GM23338 (cell line): ENCODE measurements at regions not wholly inside any gene's neighbourhood (a gene's known extent, or its start where the extent isn't known, plus 50 kb on each side); places are given as distances from the start of the nearest gene placed in this dataset.

Source experiments
- EZH2 ChIP-seq: fragments of 200-600 bp; sonication (generic); IDR thresholded peaks from one replicate; pipeline ENCODE4 v1.8.0; 2017; ENCODE audit warnings: antibody characterized with exemption, mild to moderate bottlenecking, low read depth; ENCODE audit not compliant: unreplicated experiment
- EZH2phosphoT487 ChIP-seq: fragments of 200-600 bp; sonication (generic); IDR thresholded peaks from one replicate; pipeline ENCODE4 v1.8.1; 2018; ENCODE audit warnings: antibody characterized with exemption; ENCODE audit not compliant: unreplicated experiment
- NANOG ChIP-seq: IDR thresholded peaks from 2 replicates; pipeline ENCODE4 v1.6.1; 2016; ENCODE audit warnings: antibody characterized with exemption, borderline replicate concordance
- TF ChIP-seq, protein P1 (sequence below), 2 experiments: fragments of 200-600 bp in 1 of 2; sonication (generic) in 1 of 2; conservative IDR thresholded peaks; 2 replicates each; pipeline versions ENCODE4 v1.5.1 to v1.6.1; 2016 to 2017; ENCODE audit warnings: antibody characterized with exemption in 2 of 2, low read depth in 2 of 2, mild to moderate bottlenecking in 2 of 2, moderate library complexity in 1 of 2

DNA sequence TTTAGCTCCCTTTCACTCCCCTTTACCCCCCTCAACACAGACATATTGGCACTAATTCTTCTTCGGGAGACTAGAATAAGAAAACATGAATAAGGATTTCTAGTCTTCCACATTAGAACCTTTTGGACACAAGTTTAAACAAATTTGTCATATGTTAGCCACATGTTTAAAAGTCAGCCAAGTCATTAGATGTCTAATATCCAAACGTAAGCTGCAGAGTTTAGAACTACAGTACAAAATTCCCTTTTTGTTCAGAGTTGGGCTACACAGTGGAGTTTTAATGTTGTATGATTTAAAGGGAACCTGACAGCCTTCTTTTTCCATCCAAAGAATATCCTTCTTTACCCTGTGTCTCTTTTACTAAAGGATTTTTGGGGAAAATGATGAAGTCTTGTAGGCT, 79.8 kb downstream of the PDE6H start:
- TF ChIP-seq EZH2phosphoT487 (no peak), NANOG (no peak), EZH2 (no peak)
- TF ChIP-seq, protein P1, sequence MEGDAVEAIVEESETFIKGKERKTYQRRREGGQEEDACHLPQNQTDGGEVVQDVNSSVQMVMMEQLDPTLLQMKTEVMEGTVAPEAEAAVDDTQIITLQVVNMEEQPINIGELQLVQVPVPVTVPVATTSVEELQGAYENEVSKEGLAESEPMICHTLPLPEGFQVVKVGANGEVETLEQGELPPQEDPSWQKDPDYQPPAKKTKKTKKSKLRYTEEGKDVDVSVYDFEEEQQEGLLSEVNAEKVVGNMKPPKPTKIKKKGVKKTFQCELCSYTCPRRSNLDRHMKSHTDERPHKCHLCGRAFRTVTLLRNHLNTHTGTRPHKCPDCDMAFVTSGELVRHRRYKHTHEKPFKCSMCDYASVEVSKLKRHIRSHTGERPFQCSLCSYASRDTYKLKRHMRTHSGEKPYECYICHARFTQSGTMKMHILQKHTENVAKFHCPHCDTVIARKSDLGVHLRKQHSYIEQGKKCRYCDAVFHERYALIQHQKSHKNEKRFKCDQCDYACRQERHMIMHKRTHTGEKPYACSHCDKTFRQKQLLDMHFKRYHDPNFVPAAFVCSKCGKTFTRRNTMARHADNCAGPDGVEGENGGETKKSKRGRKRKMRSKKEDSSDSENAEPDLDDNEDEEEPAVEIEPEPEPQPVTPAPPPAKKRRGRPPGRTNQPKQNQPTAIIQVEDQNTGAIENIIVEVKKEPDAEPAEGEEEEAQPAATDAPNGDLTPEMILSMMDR (conservative IDR thresholded peaks at IDR 0.05; ENCODE audit: low read depth in 2 of 2) = no peak
